HT1080 (cell line): ENCODE measurements at regions not wholly inside any gene's neighbourhood (a gene's known extent, or its start where the extent isn't known, plus 50 kb on each side); places are given as distances from the start of the nearest gene placed in this dataset.
"Not testable (repeated sequence)": the region's sequence is repeated elsewhere in the genome, so short reads cannot be mapped to it uniquely, and the experiment has no call there.

Source experiments
- DNase-seq: peaks from one replicate; pipeline ENCODE4 v3.0.0-alpha.2; 2015; ENCODE audit warnings: low read depth

DNA sequence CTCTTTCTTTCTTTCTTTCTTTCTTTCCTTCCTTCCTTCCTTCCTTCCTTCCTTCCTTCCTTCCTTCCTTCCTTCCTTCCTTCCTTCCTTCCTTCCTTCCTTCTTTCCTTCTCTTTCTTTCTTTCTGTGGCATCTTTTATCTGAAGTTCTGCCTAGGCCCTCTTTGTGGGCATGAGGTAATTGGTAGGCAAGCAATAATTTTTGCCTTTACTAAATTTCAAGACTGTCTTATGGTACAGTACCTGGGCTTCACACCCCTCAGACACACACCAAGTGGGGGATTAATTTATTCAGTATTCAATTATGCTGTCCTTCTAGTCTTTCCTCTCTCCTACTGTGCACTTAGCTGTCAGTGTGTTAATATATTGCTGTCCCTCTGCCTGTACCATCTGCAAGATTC lies 155.5 kb downstream of the OXSM start:
- no peak for DNase-seq

DNA sequence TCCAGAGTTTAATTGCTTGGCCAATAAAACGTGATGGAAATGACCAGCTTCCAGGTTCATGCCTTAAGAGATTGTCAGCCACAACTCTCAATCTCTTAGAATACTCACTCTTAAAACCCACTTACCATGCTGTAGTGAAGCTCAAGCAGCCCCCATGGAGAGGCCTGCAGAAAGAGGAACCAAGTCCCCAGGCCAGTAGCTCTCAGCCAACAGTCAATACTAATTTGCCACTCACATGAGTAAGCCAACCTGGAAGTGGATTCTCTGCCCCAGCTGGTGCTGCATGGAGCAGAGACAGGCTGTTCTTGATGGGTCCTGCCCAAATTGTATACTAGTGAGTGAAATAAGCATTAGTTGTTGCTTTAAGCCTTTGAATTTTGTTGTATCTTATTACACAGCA lies 155.9 kb downstream of the OXSM start:
- DNase-seq: no peak

DNA sequence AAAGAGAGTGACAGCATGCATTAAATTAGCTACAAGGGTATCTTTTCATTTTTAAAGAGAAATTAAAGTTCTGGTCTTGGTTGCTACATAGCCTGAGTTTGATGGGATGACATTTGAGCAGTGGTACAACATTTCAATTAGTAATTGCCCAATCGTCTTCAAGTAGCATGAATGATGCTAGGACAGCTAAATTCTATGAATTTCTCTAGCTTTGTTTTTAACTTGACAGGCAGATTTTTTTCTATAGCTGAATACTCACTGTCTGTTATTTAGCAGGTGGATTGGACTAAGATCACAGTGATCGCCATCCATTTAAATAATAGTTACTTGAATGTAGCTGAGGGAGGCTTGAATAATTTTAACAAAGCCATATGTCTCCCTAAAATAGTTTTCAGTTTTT lies 162.2 kb downstream of the OXSM start:
- DNase-seq: no peak

DNA sequence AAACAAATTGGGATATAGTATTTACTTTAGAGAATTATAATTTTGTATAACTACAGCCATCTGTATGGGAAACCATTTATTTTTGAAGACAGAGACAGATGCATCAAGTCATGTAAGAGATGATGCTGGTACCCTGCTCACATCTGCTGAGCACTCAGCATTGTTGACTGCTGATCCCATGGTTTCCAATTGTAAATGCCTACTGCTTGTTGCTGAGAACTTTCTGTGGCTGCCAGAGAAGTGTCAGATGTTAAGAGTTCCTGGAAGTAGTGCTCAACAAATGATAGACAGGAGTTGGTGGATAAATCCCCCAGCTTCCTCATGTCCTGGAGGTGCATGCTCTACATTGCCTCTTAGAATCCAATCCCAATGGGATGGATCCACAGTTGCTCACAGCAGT lies 167.1 kb downstream of the OXSM start:
- DNase-seq: no peak

DNA sequence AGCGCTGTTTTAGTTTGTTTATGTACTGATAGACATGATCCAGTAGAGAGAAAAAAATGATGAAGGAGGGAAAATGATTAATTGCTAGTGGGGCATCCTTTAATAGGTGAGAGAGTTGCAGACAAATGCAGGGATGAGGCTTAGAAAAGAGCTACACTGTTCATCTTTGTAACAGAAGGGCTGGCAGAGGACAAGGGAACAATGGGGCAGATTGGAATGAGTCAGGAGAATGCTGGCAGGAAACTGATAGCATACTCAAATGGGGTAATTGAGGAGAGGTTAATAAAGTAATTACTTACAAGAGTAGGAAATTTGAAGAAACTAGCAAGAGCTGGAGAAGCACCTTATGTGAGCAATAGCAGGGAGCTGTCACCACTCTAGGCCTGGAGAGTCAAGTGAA lies 170.9 kb downstream of the OXSM start:
- no peak for DNase-seq

DNA sequence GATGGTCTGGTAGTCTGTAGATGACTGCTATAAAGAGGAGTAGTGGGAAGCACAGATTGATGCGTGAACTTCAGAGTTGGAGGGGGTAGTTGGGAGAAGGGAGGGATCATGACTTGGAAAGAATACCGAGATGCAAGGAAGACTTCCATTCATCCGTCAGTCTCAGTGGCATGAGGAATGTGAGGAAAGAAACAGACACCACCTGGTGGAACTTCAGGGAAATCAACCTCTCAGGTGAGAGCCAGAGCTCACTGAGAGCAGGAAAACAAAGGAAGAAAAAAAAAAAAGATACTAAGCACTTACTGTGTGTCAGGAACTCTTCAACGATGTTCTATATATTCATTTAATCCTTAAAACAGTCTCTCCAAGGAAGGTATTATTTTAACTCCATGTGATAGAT lies 172.4 kb downstream of the OXSM start:
- DNase-seq: peak; percentile 18

DNA sequence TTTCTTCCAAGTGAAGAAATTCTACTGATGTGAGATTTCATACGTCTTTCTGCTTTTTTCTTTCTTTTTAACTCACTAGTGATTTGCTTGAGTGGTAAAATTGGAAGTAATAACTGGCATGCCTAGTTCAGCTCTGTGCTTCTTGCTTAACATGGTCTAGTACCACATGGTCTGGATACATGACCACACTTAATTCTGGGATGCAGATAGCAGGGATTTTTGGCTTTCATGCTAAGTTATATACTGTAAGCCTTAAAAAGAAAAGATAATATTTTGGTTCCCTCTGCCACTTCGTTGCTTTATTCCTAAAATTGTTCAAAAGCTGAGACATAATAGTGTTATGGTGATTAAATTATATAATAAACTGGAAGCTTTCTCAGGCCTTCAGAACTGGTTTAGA lies 174.3 kb downstream of the OXSM start:
- no peak for DNase-seq

DNA sequence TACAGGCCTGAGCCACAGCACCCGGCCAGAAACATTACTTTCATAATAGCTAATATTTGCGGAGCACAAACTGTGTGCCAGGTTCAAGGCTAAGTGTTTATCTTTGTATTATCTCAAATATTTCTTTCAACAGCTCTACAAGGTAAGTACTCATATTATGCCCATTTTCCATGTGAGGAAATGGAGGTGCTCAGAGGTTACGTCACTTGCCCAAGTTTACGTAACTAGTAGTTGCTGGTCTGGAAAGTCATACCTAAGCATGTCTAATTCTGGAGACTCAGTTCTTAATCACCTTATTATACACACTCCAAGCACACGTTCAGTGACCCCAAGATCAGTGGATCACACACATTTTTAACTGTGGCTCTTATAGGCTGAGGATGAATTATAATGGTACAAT lies 177.5 kb downstream of the OXSM start:
- no peak for DNase-seq

DNA sequence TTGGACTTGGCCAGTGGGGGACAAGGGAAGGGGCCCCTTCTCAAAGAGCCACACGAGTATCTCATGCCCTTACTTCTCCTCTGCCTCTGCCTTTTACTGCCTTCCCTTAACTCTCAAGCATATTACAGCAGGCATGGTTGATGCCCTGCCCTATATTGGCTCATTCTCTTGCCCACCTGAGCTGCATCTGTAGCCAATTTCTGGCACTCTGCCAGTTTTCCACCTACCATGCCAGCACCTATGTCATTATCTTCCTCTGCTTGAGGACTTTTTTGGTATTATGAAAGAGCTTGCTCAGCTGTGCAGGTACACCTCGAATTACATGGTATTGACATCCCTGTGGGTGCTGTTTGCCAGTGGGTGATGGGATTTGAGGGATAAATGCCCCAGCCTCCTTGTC lies 181.8 kb downstream of the OXSM start:
- no peak for DNase-seq

DNA sequence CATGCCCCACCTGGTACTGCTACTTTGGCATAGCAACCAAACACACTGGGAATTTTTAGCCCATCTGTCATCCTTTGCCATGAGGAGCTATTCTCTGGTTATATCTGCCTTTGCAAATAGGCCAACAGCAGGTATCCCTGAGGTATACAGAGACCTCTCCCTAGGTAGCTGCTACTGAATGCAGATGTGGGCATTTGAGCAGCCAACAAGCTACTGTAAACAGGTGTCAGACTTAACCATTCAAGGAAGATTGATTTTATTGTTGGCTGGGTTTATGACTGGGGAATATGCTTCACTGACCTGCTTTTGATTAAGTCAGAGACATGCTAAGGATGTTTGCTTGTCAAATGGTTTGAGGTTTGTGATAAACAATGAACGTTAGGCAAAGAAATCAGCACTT lies 183.2 kb downstream of the OXSM start:
- DNase-seq: no peak

DNA sequence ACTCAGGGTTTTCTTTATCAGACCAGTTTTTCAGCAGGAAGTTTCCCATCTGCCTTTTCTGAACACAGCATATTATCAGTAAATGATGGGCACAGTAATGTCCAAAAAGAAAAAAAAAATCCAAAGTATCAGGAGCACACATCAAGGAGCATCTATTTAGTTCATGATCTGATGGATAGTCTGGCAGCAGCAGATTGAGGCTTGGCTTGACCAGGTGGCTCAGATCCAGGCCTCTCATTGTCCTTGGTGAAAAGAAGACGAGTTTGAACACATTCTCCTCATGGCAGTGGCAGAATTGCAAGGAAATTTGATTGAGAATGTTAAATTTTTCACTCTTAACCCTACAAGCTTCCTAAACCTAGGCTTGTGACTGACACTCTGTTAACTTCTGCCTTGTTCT lies 192.9 kb downstream of the OXSM start:
- no peak for DNase-seq

DNA sequence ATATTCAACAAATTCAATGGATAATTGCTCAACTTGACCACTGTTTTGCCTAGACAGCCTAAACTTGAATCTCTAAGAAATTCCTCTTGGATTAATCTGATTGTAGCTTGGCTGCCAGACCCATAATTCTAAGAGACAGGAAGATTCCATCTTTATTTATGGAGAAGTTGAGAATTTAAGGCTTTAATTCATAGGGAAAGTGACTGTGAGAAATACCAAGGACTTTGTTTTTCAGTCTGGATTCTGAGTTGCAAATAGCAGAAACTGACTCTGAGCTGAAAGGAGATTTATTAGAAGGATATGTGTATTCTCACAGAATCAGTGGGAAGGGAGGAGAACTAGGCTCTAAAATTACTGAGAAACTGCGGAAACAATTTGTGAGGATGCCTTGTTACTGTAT lies 195.7 kb downstream of the OXSM start:
- DNase-seq: no peak

DNA sequence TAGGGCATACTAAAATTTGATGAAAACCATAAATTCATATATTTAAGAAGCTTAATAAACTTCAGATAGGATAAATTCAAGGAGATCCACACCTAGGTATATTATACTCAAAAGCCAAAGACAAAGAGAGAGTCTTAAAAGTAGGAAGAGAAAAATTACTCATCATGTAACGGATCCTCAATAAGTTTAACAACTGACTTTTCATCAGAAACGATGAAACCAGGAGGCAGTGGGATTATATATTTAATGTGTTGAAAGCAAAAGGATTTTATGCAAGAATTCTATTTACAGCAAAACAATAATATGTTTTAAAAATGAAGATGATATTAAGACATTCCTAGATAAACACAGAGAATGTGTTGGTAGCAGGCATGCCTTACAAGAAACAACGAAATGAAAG lies 202.7 kb downstream of the OXSM start:
- no peak for DNase-seq

DNA sequence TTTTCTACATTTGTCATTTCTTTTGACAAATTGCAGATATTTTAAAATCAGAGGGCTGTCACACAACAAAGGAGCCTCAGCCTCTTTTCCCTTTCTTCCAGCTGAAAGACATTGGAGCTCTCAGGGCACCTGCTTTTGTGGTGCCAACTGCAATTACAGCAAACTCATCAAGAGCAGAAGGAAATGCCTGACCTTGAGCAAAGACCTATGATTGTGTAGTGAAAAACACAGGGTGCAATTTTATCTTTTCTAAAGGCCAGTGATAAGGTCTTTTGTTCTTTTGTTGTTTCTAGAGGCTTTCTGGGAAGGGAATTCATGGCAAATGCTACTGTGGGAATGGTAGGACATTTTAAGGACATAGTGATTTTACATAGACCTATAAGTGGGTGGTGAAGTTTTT lies 214.3 kb downstream of the OXSM start:
- no peak for DNase-seq

DNA sequence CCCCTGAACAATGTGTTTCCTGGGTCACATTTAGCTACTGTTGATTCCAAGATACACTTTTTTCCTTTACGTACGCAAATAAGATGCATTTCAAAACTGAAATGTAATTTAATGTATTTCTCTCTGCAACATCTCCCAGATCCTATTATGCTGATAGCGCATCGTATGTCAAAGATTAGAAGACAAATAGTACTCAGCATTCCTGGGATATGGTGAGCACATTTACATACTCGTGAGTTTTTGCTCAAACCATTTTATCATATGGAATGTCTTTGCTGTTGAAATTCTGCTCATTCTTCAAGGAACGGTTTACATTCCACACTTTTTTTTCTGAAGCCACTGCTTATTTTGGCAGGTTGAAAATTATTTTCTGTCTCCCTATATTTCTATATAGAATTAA lies 221.4 kb downstream of the OXSM start:
- DNase-seq: no peak

DNA sequence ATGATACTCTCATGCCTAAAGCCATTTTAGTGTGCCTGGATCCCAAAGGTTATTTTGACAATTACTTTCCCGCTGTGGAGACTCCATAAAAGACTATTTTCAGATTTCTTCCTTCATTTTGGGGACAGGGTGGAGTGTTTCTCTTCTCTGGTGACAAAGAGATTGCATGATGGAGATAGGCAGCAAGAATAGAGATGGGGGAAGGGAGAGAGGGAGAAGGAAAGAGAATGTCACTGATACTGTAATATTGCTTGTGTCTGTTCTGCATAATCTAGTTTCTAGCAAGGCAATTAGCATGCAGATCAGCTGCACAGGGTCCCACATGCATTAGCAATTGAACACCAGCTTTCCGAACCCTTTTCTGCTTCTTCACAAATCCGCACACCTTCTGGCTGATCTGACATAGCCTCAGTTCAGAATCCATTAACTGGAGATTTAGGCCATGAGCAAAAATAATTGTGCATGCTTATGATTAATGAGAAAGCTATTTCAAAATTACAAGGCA lies 222.4 kb downstream of the OXSM start:
- DNase-seq: no peak

DNA sequence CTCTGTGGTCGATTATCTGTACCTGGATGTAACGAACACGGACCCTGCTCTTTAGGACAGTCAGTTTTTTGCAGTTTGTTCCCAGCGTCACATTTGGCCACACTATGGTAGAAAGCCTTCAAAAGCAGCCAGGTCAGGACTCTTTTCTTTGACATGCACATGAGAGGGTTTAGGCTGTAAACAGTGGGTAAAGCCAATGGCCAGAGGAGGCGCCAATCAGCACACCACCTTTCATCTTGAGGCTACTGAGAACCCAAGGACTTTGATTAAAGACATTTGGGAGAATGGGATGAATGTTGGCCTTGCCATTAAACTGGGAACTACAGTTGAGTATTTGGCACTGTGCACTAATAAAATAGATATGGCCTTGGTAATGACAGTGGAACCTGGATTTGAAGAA lies 225.9 kb downstream of the OXSM start:
- no peak for DNase-seq

DNA sequence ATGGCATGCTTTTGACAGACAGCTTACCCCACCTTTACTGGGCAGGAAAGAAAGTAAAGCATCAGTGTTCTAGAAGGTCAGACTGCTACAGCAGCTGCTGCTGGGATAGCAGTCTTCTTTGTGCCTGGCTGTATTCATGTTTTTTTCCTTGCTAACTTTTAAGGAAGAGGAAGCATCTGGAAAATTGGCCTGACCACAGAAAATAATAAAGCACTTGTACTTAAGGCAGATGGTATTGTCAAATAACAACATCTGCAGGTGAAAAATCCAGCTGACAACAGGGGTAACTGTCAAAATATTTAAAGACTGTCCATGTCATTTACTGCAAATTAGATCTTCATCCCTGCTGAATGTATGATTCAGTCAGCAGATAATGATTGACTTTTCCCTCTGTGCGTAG lies 229.0 kb downstream of the OXSM start:
- DNase-seq: no peak

DNA sequence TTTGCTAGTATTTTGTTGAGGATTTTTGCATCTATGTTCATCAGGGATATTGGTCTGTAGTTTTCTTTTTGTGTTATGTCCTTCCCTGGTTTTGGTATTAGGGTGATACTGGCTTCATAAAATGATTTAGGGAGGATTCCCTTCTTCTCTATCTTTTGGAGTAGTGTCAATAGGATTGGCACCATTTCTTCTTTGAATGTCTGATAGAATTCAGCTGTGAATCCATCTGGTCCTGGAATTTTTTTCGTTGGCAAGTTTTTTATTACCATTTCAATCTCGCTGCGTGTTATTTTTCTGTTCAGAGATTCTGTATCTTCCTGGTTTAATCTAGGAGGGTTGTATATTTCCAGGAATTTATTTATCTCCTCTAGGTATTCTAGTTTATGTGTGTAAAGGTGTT lies 234.3 kb downstream of the OXSM start:
- DNase-seq: not testable (repeated sequence)

DNA sequence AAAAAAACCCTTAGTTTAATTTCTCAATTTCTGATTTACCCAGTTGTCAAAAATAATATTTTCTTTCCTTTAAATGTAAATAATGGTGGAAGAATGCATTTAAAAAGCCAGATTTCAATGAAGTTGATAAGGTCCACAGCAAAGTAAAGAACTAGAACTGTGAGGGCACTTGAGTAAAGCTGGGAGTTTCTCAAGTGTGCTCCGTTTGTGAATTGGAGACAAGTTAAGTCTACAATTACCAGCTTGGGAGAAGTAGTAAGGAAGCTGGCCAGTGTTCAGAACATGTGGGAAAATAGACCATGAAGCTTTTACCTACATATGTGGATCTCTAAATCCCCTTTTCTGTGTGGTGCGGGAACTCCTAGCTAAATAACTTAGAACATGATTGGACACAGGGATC lies 239.4 kb downstream of the OXSM start:
- no peak for DNase-seq

DNA sequence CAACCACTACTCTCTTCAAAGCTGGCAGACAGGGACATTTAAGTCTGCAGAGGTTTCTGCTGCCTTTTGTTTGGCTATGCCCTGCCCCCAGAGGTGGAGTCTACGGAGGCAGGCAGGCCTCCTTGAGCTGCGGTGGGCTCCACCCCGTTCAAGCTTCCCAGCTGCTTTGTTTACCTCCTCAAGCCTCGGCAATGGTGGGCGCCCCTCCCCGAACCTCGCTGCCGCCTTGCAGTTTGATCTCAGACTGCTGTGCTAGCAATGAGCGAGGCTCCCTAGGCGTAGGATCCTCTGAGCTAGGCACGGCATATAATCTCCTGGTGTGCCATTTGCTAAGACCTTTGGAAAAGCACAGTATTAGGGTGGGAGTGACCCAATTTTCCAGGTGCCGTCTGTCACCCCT lies 252.2 kb downstream of the OXSM start:
- DNase-seq: not testable (repeated sequence)

DNA sequence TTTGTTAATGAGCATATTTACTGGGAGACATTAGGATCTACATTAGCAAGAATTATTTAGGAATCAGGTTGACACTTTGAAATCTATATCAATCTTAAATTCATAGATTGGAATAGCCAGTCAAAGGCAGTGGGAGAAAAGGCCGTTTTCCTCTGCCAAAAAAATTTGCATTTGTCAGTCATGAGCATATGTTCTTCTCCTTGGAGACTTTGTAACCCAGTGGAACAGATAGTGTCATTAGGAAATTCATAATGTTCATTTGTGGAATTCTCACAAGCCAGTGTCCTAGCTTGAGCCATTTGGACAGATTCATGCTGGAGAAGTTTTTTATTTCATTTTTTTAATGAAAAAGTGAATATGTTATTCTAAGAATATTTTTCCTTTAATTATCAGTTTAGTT lies 260.1 kb downstream of the OXSM start:
- no peak for DNase-seq

DNA sequence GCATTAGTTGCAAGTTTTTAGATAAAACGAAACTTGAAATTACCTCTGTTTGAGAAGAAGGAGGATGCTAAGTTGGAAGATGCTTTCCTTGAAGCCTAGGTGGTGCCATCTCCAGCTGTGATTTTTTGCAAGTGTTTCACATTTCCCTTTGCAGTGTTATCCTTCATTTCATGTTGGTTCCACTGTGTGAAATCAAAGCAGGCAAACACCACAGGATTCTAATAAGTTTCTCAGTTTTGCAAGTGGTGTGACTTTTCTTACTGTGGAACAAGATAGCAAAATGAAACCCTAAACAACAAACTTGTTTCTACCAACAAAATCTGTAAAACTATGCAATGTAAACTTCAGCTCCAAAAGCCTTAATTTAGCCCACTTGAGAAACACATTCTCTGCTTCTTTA lies 260.9 kb downstream of the OXSM start:
- no peak for DNase-seq

DNA sequence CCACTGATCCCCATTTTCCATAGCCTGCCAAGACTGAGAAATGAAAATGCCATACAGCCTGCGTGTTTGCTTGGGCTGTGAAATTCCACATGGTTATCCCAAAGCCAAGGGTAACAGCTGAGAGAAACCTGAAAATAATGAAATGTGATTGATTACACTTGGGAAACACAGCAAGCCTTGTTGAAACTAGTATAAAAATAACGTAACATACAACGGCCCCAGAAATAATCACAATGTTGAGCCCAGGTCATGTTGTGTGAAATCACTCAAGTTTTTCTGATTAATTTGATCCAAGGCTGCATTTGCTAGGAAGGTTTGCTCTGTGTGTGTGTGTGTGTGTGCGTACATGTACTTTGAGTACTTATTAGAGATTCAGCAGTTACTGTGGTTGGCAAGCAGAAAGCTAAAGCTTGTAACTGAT lies 269.0 kb downstream of the OXSM start:
- DNase-seq: no peak

DNA sequence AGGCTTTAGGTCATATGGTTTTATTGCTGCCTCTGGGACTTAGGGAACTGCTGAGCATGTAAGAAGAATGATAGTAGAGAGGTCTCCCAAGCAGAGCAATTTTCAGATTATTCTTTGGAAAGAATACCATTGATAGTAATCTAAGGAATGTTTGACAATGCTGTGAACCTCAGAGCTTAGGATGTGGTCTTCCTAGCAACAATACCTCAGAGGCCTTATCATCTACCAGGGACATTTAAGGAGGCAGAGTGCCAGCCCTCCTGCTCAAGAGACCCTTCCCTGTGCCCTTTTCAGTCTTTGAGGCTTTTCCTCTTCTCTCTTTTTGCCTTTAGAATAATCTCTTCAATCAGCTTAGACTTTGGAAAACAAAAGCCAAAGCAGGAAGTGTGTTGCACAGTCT lies 272.1 kb downstream of the OXSM start:
- no peak for DNase-seq
